Ascending aorta (tissue), 2 donors: ENCODE measurements at regions not wholly inside any gene's neighbourhood (a gene's known extent, or its start where the extent isn't known, plus 50 kb on each side); places are given as distances from the start of the nearest gene placed in this dataset.

Experiments used
- DNase-seq, 2 donors: peaks; one replicate each; pipeline ENCODE4 v3.0.0-alpha.2; 2019; ENCODE audit warnings: low spot score in 2 of 2
- H3K27ac ChIP-seq, 2 donors: fragments of 200-600 bp; sonication (generic); one replicate each; pipeline ENCODE4 v1.5.1; 2016 to 2017; ENCODE audit warnings: mild to moderate bottlenecking in 1 of 2
- H3K27me3 ChIP-seq: fragments of 200-600 bp; sonication (generic); one replicate; pipeline ENCODE4 v1.5.1; 2017
- H3K36me3 ChIP-seq, 2 donors: fragments of 200-600 bp; sonication (generic); one replicate each; pipeline ENCODE4 v1.5.1; 2016
- H3K4me1 ChIP-seq, 2 donors: fragments of 200-600 bp; sonication (generic); one replicate each; pipeline ENCODE4 v1.5.1; 2016 to 2017; ENCODE audit warnings: mild to moderate bottlenecking in 1 of 2
- H3K4me3 ChIP-seq, 2 donors: fragments of 200-600 bp; sonication (generic); one replicate each; pipeline ENCODE4 v1.5.1; 2016 to 2017; ENCODE audit warnings: mild to moderate bottlenecking in 1 of 2
- H3K9me3 ChIP-seq, 2 donors: fragments of 200-600 bp; sonication (generic); one replicate each; pipeline ENCODE4 v1.5.1; 2016
- CTCF ChIP-seq, 3 experiments: fragments of 200-600 bp in 2 of 3; fragments of 450-650 bp in 1 of 3; sonication (generic) in 2 of 3; IDR thresholded peaks; one replicate each; pipeline ENCODE4 v1.5.1; 2016 to 2019; ENCODE audit warnings: antibody characterized with exemption in 3 of 3, mild to moderate bottlenecking in 1 of 3, moderate library complexity in 1 of 3
- intact Hi-C: fragments of 100-400 bp; cut with DNase I; formaldehyde crosslinking; loops from one replicate; pipeline ENCODE4 v1.15.1; 2023

DNA sequence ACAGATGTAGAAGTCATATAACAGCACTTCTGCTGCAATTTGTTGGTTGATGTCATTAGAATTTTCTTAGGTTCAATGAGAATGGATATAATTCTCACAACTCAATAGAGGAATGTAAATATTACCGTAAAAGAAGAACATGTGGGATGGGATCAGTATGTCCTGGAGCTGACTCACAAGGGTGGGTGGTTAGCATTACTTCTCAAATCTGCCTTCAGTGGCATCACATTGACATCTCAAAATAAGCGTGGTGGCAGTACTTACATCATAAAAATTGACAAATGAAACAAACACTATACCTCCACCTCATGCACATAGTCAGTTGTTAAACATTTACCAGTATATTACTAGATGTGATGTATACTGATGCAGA lies 1068.0 kb upstream of the CADM2 start:
- intact Hi-C loops, result no loop called here
- Histone ChIP-seq H3K36me3 (no peaks in the 10 kb centered on the region), H3K4me3 (no peak overlapping the region), H3K27me3 (no peaks in the 10 kb centered on the region), H3K27ac (no peak overlapping the region), H3K4me1 (no peaks in the 10 kb centered on the region), H3K9me3 (no peaks in the 10 kb centered on the region)
- no peak for DNase-seq
- TF ChIP-seq CTCF (IDR thresholded peaks at IDR 0.05), result no peak

DNA sequence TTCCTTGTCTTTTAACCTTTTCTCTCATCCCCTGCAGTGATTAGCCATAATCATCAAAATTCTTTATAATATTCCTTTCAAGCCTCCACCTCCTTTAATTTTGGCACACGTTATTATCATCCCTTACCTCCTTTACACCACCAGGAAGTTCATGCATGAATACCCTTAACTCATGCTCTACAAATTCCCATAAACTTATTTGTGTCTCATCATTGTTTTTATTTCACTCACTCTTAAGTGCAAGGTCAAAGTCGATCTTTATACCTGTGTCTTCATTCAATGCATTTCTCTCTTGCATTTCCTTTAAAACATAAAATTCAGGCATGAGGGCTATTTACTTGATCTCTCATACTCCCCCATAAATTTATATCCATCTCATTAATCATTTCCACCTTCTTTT lies 1064.6 kb upstream of the CADM2 start:
- H3K4me3 ChIP-seq, result no peak overlapping the region
- no peaks in the 10 kb centered on the region for H3K27me3 ChIP-seq
- TF ChIP-seq CTCF (IDR thresholded peaks at IDR 0.05), result no peak
- H3K36me3 ChIP-seq, result no peaks in the 10 kb centered on the region
- no peak overlapping the region for H3K27ac ChIP-seq
- intact Hi-C loops, result no loop called here
- H3K9me3 ChIP-seq, result no peaks in the 10 kb centered on the region
- DNase-seq, result no peak
- H3K4me1 ChIP-seq, result no peaks in the 10 kb centered on the region

- no peaks in the 10 kb centered on the region for H3K27me3 ChIP-seq
- H3K4me3 ChIP-seq, result no peak overlapping the region
- no peaks in the 10 kb centered on the region for H3K4me1 ChIP-seq
- TF ChIP-seq CTCF (IDR thresholded peaks at IDR 0.05), result no peak
- no peaks in the 10 kb centered on the region for H3K36me3 ChIP-seq
- DNase-seq, result no peak
- H3K27ac ChIP-seq, result no peak overlapping the region
- intact Hi-C loops, result no loop called here
- H3K9me3 ChIP-seq, result no peaks in the 10 kb centered on the region
Observed at GRCh38 chr3:83895892-83896291, 1062.9 kb upstream of the CADM2 start.

DNA sequence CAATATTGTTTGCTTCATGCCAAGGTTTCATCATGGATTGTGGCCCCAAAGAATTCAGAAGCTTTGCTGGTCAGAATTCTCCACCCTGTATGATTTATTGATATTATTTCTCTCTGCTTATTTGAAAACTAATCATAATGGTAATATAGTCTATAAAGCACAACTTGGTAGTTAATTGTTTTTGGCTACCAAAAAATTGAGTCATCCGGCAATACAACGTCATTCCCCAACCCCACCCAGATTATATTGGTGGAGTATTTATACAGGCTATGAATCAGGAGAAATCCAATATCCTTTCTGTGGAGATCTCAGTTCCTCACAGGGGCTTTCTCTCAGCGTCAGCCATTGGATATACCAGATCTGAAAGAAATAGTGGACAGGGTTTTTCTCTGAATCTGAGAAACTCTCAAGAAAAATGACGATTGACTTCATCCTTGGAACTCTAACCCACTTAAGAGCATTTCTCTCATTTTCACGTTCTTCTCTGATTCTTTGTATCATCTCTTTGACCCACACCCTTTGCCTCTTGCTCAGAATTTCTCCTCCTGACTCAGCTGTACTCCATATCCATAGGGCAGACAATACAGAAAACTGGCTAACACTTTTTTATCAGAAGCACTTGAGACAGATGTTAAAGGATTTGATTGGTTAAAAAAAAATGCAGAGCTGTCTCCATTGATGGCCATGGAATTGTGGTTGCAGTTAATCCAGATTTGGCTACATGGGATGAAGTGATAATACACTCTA lies 1055.8 kb upstream of the CADM2 start:
- Histone ChIP-seq H3K27ac (no peak overlapping the region), H3K4me1 (no peaks in the 10 kb centered on the region), H3K4me3 (no peak overlapping the region), H3K27me3 (no peaks in the 10 kb centered on the region), H3K36me3 (no peaks in the 10 kb centered on the region), H3K9me3 (no peaks in the 10 kb centered on the region)
- intact Hi-C loops, result no loop called here
- no peak for DNase-seq
- TF ChIP-seq CTCF (IDR thresholded peaks at IDR 0.05), result no peak

DNA sequence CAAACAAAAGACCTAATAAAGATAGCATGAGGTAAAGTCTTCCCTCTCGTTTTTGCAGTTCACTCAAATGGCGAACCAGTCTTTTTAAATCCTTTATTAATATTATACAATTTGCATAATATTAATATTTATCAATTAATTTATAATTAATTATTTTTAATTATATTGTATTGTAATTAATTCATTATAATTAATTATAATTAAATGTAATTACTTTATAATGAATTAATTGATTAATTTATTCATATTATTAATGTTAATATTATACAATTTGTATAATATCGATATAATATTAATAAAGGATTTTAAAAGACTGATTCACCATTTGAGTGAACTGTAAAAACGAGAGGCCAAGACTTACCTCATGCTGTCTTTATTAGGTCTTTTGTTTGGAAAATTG lies 1045.4 kb upstream of the CADM2 start:
- H3K27me3 ChIP-seq, result no peaks in the 10 kb centered on the region
- no peak overlapping the region for H3K4me3 ChIP-seq
- H3K9me3 ChIP-seq, result no peaks in the 10 kb centered on the region
- H3K36me3 ChIP-seq, result no peaks in the 10 kb centered on the region
- no peak for DNase-seq
- intact Hi-C loops, result no loop called here
- no peaks in the 10 kb centered on the region for H3K4me1 ChIP-seq
- TF ChIP-seq CTCF (IDR thresholded peaks at IDR 0.05), result no peak
- H3K27ac ChIP-seq, result no peak overlapping the region

DNA sequence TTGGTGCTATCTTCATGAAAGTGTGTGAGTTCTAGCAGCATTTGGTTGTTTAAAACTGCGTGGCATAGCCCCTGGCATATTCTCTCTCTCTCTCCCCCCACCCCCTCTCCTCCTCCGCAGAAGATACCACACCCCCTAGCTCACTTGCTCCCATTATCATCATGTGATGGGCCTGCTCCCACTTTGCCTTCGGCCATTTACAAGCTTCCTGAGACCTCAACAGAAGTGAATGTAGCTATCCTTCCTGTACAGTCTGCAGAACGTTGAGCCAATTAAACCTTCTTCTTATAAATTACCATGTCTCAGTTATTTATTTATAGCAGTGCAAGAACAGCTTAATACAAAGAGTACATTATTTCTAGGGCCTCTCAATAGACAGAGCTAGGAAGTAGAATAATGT lies 1032.5 kb upstream of the CADM2 start:
- intact Hi-C loops, result no loop called here
- Histone ChIP-seq H3K4me1 (no peaks in the 10 kb centered on the region), H3K27me3 (no peaks in the 10 kb centered on the region), H3K9me3 (peaks cover 0 to 16% of the 10 kb centered on the region in 2 donors), H3K27ac (no peak overlapping the region), H3K36me3 (no peaks in the 10 kb centered on the region), H3K4me3 (no peak overlapping the region)
- DNase-seq, result no peak
- no peak for TF ChIP-seq CTCF (IDR thresholded peaks at IDR 0.05)
